Choroid plexus epithelial cell (primary cell): ENCODE measurements at regions not wholly inside any gene's neighbourhood (a gene's known extent, or its start where the extent isn't known, plus 50 kb on each side); places are given as distances from the start of the nearest gene placed in this dataset.
"Not testable (repeated sequence)": the region's sequence is repeated elsewhere in the genome, so short reads cannot be mapped to it uniquely, and the experiment has no call there.

ENCODE experiments used
- DNase-seq: peaks from one replicate; pipeline ENCODE4 v3.0.0-alpha.2; 2010; ENCODE audit warnings: low read depth
- H3K4me3 ChIP-seq: 2 replicates; pipeline ENCODE4 v1.5.1; 2011; ENCODE audit warnings: low read depth, mild to moderate bottlenecking, control low read depth, low read length, moderate library complexity
- TF ChIP-seq, protein P1 (sequence below): conservative IDR thresholded peaks from 2 replicates; pipeline ENCODE4 v1.5.1; 2011; ENCODE audit warnings: low read depth, mild to moderate bottlenecking, control low read depth, inconsistent platforms, low read length, moderate library complexity

DNA sequence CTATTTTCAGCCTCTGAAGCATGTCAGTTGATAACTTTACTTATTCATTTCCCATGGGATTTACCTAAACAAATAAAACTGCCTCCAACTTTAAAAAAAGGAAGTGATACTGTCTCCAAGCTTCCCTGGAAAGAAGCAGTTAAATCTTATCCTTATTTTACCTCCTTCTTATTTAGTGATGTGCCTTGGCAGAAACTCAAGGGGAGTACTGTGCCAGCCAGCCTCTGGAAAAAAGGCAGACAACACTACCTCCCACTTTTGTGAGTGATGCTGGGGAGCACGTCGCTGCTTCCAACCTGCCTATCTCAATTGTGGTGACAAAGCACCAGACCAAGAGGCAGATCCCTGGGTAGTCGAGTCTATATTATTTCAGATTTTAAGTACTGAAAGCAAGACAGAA is 765.6 kb downstream of the DIAPH3 start:
- TF ChIP-seq, protein P1, sequence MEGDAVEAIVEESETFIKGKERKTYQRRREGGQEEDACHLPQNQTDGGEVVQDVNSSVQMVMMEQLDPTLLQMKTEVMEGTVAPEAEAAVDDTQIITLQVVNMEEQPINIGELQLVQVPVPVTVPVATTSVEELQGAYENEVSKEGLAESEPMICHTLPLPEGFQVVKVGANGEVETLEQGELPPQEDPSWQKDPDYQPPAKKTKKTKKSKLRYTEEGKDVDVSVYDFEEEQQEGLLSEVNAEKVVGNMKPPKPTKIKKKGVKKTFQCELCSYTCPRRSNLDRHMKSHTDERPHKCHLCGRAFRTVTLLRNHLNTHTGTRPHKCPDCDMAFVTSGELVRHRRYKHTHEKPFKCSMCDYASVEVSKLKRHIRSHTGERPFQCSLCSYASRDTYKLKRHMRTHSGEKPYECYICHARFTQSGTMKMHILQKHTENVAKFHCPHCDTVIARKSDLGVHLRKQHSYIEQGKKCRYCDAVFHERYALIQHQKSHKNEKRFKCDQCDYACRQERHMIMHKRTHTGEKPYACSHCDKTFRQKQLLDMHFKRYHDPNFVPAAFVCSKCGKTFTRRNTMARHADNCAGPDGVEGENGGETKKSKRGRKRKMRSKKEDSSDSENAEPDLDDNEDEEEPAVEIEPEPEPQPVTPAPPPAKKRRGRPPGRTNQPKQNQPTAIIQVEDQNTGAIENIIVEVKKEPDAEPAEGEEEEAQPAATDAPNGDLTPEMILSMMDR = no peak
- no peak for DNase-seq
- H3K4me3 ChIP-seq = no peak overlapping the region

DNA sequence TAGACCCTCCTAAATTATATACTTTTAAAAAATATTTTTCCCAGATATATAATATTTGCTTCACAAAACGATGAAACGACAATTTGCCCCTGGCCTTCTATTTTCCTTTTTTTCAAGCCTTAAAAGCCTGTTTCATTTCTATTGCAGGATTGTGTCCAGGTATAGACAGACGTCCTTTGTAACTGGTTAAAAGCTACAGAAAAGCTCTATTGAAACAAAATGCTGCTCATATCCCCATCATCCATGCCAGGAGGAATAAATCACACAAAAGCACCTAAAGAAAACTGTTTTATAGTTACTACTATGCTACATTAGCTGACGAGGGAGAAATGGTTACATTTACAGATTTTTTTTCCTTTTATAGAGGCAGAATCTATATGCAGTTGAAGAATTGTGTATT is 765.1 kb downstream of the DIAPH3 start:
- no peak overlapping the region for H3K4me3 ChIP-seq
- TF ChIP-seq, protein P1 = no peak
- no peak for DNase-seq

DNA sequence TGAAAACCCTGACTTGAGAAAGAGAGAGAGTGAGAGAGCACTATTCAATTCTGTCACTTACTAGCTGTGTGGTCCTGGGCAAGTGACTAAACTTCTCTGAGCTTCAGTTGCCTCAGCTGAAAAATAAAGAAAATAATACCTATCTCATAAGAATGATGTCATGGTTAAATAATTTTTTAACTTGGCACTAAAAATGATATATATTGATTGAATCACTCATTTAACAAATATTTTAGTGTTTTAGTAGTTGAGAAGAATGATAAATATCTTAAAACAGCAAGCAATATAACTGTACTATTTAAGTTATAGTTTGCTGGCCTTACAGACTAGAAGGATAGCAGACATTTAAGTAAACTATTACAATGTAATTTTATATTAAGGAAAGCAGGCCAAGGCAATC is 764.2 kb downstream of the DIAPH3 start:
- TF ChIP-seq, protein P1 = no peak
- H3K4me3 ChIP-seq = no peak overlapping the region
- DNase-seq = no peak

DNA sequence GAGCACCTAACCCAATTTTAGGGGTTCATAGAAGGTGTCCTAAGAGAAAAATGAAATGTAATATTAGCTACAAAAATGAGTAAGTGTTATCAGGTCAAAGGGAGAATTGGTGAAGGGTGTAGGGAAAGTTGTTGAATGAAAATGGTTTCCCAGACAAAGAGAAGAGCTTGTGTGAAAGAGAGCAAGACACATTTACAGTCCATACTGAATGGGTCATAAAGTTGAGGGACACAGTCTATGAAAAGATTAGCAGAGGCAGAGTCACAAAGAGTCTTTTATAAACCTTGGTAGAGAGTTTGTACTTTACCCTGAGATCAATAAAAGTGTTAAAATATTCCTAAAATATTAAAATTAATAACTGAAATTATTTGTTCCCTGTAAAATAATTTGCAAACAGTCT is 759.4 kb downstream of the DIAPH3 start:
- DNase-seq = no peak

DNA sequence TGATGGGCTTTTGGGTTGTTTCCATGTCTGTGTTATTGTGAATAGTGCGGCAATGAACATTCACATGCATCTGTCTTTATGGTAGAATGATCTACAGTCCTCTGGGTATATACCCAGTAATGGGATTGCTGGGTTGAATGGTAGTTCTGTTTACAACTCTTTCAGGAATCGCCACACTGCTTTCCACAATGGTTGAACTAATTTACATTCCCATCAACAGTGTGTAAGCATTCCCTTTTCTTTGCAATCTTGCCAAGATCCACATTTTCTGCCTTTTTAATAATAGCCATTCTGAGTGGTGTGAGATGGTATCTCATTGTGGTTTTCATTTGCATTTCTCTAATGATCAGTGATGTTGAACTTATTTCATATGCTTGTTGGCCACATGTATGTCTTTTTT is 756.5 kb downstream of the DIAPH3 start:
- DNase-seq, H3K4me3 ChIP-seq: not testable (repeated sequence)

More for the DNA sequence above, 759.4 kb downstream of the DIAPH3 start:
- TF ChIP-seq, protein P1 = no peak
- H3K4me3 ChIP-seq = no peak overlapping the region

DNA sequence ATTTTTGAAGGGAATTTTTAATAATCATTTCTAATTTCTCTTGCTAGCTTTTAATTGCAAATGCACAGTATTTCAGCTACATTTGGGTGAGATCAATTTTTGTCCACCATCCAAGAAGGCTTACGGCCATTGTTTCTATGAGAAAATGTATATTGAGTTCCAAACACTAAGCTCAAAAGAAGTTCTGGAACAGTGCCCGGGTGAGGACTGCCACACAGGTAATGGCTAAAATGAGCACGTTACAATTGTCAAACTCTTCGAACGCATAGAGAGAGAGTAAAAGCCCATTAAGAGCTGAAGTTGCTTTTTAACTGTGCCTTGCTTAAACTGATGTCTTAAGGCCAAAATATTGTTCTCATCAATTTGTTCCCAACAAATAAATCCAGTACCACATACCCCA is 755.0 kb downstream of the DIAPH3 start:
- TF ChIP-seq, protein P1 = no peak
- H3K4me3 ChIP-seq = no peak overlapping the region
- DNase-seq = no peak

DNA sequence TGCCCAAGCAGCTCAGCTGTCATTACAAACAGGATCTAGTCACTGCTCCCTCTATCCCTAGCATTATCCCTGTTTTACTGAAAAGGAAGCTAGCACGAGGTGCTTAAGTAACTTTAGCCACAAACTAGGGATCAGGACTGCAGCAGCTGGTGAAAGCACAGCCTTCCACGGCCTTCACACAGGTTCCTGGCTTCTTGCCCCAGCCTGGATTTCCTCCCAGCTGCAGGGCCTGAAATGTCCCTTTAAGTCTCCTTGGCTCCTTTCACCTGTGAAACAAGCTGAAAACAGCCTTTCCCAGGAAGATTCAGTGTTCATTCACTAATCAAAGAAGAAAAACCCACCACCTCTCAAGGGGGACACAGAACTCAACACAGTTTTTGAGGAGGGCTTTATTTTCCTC is 754.5 kb downstream of the DIAPH3 start:
- DNase-seq = peak; percentile 65
- TF ChIP-seq, protein P1 = no peak

More for the DNA sequence above, 754.5 kb downstream of the DIAPH3 start:
- H3K4me3 ChIP-seq = no peak overlapping the region
